22Rv1 (cell line): ENCODE measurements at regions not wholly inside any gene's neighbourhood (a gene's known extent, or its start where the extent isn't known, plus 50 kb on each side); places are given as distances from the start of the nearest gene placed in this dataset.

Source experiments
- ZFX ChIP-seq: fragments of 450-650 bp; IDR thresholded peaks from 2 replicates; pipeline ENCODE4 v1.6.1; 2017; ENCODE audit warnings: antibody characterized with exemption, borderline replicate concordance
- TF ChIP-seq, protein P1 (sequence below): fragments of 450-650 bp; IDR thresholded peaks from 2 replicates; pipeline ENCODE4 v1.5.1; 2017; ENCODE audit warnings: mild to moderate bottlenecking

DNA sequence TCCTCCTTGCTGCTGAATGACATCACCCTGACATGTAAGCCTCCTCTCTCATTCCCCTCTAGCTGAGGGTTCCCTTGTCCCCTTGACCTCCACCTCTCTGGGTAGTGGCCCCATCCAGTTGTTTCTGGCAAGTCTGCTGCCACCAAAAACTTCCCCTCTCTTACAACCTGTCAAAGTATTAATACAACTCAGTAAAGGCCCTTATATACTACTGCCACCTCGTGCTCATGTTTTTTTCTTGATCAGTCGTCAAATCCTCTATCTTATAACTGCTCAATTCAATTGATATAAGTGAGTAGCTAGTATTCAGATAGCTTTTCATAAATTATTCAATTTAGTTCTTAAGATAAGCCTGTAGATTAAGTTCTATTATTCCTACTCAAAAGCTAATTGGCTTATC is 249.6 kb downstream of the MBNL1 start:
- TF ChIP-seq, protein P1, sequence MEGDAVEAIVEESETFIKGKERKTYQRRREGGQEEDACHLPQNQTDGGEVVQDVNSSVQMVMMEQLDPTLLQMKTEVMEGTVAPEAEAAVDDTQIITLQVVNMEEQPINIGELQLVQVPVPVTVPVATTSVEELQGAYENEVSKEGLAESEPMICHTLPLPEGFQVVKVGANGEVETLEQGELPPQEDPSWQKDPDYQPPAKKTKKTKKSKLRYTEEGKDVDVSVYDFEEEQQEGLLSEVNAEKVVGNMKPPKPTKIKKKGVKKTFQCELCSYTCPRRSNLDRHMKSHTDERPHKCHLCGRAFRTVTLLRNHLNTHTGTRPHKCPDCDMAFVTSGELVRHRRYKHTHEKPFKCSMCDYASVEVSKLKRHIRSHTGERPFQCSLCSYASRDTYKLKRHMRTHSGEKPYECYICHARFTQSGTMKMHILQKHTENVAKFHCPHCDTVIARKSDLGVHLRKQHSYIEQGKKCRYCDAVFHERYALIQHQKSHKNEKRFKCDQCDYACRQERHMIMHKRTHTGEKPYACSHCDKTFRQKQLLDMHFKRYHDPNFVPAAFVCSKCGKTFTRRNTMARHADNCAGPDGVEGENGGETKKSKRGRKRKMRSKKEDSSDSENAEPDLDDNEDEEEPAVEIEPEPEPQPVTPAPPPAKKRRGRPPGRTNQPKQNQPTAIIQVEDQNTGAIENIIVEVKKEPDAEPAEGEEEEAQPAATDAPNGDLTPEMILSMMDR: no peak
- no peak for TF ChIP-seq ZFX
